Esophagus muscularis mucosa (tissue), 4 donors: ENCODE measurements at regions not wholly inside any gene's neighbourhood (a gene's known extent, or its start where the extent isn't known, plus 50 kb on each side); places are given as distances from the start of the nearest gene placed in this dataset.

Experiments used
- DNase-seq: peaks from one replicate; pipeline ENCODE4 v3.0.0-alpha.2; 2017; ENCODE audit errors: extremely low spot score
- H3K27ac ChIP-seq, 4 donors: fragments of 200-600 bp; sonication (generic); replicated peaks in 1 of 4; 1 replicate in 3 of 4; 2 replicates in 1 of 4; pipeline ENCODE4 v1.5.1; 2016 to 2019; ENCODE audit warnings: mild to moderate bottlenecking in 1 of 4
- H3K27me3 ChIP-seq, 4 donors: fragments of 200-600 bp; sonication (generic); one replicate each; pipeline versions ENCODE4 v1.5.1 to v1.6.0; 2016 to 2019
- H3K36me3 ChIP-seq, 4 donors: fragments of 200-600 bp; sonication (generic); one replicate each; pipeline ENCODE4 v1.5.1; 2016 to 2019
- H3K4me1 ChIP-seq, 4 donors: fragments of 200-600 bp; sonication (generic); one replicate each; pipeline ENCODE4 v1.5.1; 2016 to 2019
- H3K4me3 ChIP-seq, 4 donors: fragments of 200-600 bp; sonication (generic); 1 replicate in 2 of 4; 2 replicates in 2 of 4; pipeline ENCODE4 v1.5.1; 2016 to 2019; ENCODE audit warnings: mild to moderate bottlenecking in 4 of 4, moderate library complexity in 1 of 4
- H3K9me3 ChIP-seq, 4 donors: fragments of 200-600 bp; sonication (generic); 1 replicate in 3 of 4; 2 replicates in 1 of 4; pipeline ENCODE4 v1.5.1; 2016 to 2019
- EP300 ChIP-seq: sonication (generic); formaldehyde crosslinking; IDR thresholded peaks from one replicate; pipeline ENCODE4 v1.6.1; 2017; ENCODE audit warnings: antibody characterized with exemption
- POLR2A ChIP-seq: fragments of 450-650 bp; IDR thresholded peaks from one replicate; pipeline ENCODE4 v1.6.1; 2017; ENCODE audit warnings: antibody characterized with exemption, moderate library complexity, mild to moderate bottlenecking, low read depth
- POLR2AphosphoS5 ChIP-seq, 2 donors: sonication (generic); formaldehyde crosslinking; IDR thresholded peaks; one replicate each; pipeline ENCODE4 v1.6.1; 2017; ENCODE audit warnings: antibody characterized with exemption in 2 of 2
- WGBS: methylation state at CpG from one replicate; pipeline ENCODE4 v1.1.5; 2018; 5-methylcytosine and 5-hydroxymethylcytosine counted together
- intact Hi-C: fragments of 100-400 bp; cut with DNase I; formaldehyde crosslinking; loops from one replicate; pipeline ENCODE4 v1.15.1; 2023
- TF ChIP-seq, protein P1 (sequence below), 3 experiments: fragments of 200-600 bp in 2 of 3; fragments of 450-650 bp in 1 of 3; sonication (generic) in 2 of 3; IDR thresholded peaks; one replicate each; pipeline ENCODE4 v1.5.1; 2017 to 2019; ENCODE audit warnings: antibody characterized with exemption in 3 of 3, mild to moderate bottlenecking in 2 of 3, moderate library complexity in 1 of 3

DNA sequence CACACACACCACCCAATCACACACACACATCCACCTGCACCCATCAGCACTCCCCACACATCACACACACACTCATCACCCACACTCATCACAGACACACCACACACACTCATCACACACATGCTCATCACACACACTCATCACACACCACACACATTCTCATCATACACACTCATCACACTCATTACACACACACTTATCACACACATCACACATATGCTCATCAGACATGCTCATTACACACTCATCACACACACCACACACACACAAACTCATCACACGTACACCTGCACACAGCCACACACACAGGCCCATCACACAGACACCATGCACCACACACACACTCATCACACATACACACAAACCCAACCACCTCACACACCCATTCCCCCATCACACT, 107.5 kb upstream of the C14orf180 start:
- intact Hi-C loops, result no loop called here
- peaks cover 0 to 63% (median 0%) of the 10 kb centered on the region in 4 donors for H3K27me3 ChIP-seq

DNA sequence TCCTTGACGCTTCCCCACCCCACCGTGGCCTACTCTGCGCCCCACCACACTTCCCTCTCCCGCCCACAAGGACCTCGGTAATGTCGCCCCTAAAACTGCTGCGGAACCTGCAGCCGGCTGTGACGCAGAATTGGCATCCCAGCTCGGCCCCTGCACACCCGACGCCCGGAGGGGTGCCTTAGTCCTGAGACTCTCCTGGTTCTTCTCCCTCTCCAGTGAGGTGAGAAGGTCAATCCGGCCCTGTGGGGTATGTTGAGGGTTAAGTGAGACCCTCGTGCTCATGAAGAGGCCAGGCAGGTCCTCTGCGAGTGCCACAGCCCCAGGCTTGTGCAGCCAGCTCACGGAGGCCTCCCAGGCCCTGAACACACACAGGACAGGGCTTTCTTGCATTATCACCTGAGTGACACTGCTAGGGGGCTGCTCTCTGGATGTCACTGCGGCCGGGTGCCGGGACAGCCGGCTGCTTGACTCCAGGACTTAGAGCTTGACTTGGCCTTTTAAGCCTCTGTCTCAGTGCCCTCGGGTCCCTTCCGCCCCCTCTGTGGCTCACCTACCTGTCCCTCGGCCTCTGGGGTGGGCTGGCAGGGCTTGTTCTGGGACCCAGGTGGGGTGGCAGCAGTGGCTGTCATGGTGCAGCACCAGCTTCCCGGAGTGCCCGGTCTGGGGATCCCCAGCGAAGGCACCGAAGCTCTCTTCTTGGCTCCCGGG, 106.9 kb upstream of the C14orf180 start:
- DNase-seq, result no peak
- no peaks in the 10 kb centered on the region for H3K9me3 ChIP-seq
- no peak for TF ChIP-seq POLR2AphosphoS5 (IDR thresholded peaks at IDR 0.05)
- TF ChIP-seq POLR2A, result no peak
- TF ChIP-seq, protein P1, sequence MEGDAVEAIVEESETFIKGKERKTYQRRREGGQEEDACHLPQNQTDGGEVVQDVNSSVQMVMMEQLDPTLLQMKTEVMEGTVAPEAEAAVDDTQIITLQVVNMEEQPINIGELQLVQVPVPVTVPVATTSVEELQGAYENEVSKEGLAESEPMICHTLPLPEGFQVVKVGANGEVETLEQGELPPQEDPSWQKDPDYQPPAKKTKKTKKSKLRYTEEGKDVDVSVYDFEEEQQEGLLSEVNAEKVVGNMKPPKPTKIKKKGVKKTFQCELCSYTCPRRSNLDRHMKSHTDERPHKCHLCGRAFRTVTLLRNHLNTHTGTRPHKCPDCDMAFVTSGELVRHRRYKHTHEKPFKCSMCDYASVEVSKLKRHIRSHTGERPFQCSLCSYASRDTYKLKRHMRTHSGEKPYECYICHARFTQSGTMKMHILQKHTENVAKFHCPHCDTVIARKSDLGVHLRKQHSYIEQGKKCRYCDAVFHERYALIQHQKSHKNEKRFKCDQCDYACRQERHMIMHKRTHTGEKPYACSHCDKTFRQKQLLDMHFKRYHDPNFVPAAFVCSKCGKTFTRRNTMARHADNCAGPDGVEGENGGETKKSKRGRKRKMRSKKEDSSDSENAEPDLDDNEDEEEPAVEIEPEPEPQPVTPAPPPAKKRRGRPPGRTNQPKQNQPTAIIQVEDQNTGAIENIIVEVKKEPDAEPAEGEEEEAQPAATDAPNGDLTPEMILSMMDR (IDR thresholded peaks at IDR 0.05), result no peak
- no peak for TF ChIP-seq EP300
- H3K27ac ChIP-seq, result no peak overlapping the region
- WGBS, result 90% methylated on average over 23 of the region's 29 CpGs
- H3K4me1 ChIP-seq, result no peaks in the 10 kb centered on the region
- H3K27me3 ChIP-seq, result peaks cover 0 to 66% (median 0%) of the 10 kb centered on the region in 4 donors
- H3K4me3 ChIP-seq, result no peak overlapping the region
- intact Hi-C loops, result no loop called here
- H3K36me3 ChIP-seq, result no peaks in the 10 kb centered on the region

More for the DNA sequence above, 107.5 kb upstream of the C14orf180 start:
- TF ChIP-seq EP300 (no peak), POLR2AphosphoS5 (IDR thresholded peaks at IDR 0.05) (no peak), POLR2A (no peak)
- TF ChIP-seq, protein P1 (IDR thresholded peaks at IDR 0.05), result no peak
- H3K4me1 ChIP-seq, result no peaks in the 10 kb centered on the region
- 93% methylated on average over 1 of the region's 1 CpG for WGBS
- H3K27ac ChIP-seq, result no peak overlapping the region
- peak; percentile 85 for DNase-seq
- H3K36me3 ChIP-seq, result no peaks in the 10 kb centered on the region
- H3K9me3 ChIP-seq, result no peaks in the 10 kb centered on the region
- no peak overlapping the region for H3K4me3 ChIP-seq

DNA sequence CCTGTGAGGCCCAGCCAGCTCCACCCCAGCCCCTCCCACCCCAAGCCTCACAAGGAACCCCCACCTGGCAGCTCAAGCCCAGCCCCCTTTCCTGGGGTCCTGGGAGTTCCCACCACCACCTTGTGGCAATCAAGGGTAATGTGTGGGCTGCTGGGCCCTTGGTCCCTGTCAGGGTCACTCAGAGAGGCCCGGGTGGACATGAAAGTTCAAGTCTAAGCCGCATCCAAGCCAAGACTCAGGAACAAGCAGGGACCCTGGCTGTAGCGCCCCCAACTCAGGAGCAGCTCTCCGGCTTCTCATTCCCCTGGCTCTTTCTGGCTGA, 106.4 kb upstream of the C14orf180 start:
- Histone ChIP-seq H3K9me3 (no peaks in the 10 kb centered on the region), H3K4me3 (no peak overlapping the region), H3K27me3 (peaks cover 0 to 66% (median 0%) of the 10 kb centered on the region in 4 donors), H3K27ac (no peak overlapping the region), H3K4me1 (no peaks in the 10 kb centered on the region), H3K36me3 (no peaks in the 10 kb centered on the region)
- WGBS, result no CpG with 5 or more reads among the region's 4 CpGs
- intact Hi-C loops, result no loop called here
- DNase-seq, result no peak
- no peak for TF ChIP-seq POLR2A
- TF ChIP-seq, protein P1 (IDR thresholded peaks at IDR 0.05), result no peak
- TF ChIP-seq EP300, result no peak
- no peak for TF ChIP-seq POLR2AphosphoS5 (IDR thresholded peaks at IDR 0.05)

DNA sequence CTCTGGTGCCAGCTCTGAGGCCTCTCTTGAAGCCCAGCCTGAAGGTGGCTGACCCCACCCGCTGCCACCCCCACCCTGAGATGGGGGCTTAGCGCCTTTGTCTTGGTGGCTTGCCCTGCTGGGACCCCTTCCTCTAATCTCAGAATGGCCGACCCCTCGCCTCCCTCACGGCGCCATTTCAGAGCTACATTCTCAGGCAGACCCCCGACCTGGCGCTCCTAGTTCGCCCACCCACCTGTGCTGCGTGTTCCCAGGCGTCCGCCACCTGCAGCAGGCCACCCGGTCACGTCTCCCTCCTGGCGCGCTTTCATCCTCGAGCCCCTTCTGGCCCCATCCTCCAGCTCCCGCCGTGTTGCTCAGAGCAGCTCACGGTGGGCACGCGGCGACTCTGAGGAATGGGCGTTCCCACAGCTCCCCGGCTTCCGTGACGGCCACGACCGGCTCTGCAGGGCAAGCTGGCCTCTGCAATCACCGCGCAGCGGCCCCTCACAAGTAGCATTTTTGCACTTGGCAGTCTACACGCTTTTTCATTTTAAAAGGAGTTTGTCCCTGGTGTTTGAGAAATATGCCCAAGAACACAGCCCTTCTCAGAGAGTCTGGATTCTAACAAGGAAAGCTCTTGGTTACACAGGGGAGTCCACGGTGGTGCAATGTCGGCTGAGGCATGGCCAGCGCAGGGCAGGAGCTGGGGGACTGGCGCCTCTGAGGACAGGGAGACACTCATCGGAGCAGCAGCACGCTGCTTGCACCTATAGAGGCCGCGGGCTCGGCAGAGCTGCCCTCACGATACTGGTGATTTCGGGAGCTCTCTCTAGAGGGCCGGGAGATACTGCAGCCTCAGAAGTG, 105.7 kb upstream of the C14orf180 start:
- peaks cover 0 to 70% (median 0%) of the 10 kb centered on the region in 4 donors for H3K27me3 ChIP-seq
- no peaks in the 10 kb centered on the region for H3K4me1 ChIP-seq
- no peaks in the 10 kb centered on the region for H3K9me3 ChIP-seq
- WGBS, result 83% methylated on average over 21 of the region's 45 CpGs
- no peaks in the 10 kb centered on the region for H3K36me3 ChIP-seq
- TF ChIP-seq POLR2A (no peak), POLR2AphosphoS5 (IDR thresholded peaks at IDR 0.05) (no peak), EP300 (no peak)
- TF ChIP-seq, protein P1 (IDR thresholded peaks at IDR 0.05), result no peak
- peak; percentile 68 for DNase-seq
- no peak overlapping the region for H3K27ac ChIP-seq
- intact Hi-C loops, result no loop called here
- H3K4me3 ChIP-seq, result no peak overlapping the region
